ENCODE measurements at regions not wholly inside any gene's neighbourhood (a gene's known extent, or its start where the extent isn't known, plus 50 kb on each side); places are given as distances from the start of the nearest gene placed in this dataset.

- no peak for DNase-seq
Measured at GRCh38 chr16:79543219-79543618, 57.3 kb downstream of the MAF start.

- DNase-seq = no peak
Measured at GRCh38 chr16:79542237-79542774, 58.2 kb downstream of the MAF start.

- no peak for DNase-seq
Measured at GRCh38 chr16:79540825-79541595, 59.5 kb downstream of the MAF start.

- DNase-seq = no peak
Measured at GRCh38 chr16:79537584-79537983, 63.0 kb downstream of the MAF start.

- no peak for DNase-seq
Measured at GRCh38 chr16:79536958-79537357, 63.6 kb downstream of the MAF start.

GRCh38 chr16:79535130-79535529, 65.4 kb downstream of the MAF start:
- DNase-seq = no peak

GRCh38 chr16:79534143-79534542, 66.4 kb downstream of the MAF start:
- DNase-seq = no peak

- DNase-seq = no peak
Measured at GRCh38 chr16:79533292-79533691, 67.2 kb downstream of the MAF start.

GRCh38 chr16:79532785-79533184, 67.8 kb downstream of the MAF start:
- no peak for DNase-seq

GRCh38 chr16:79532273-79532672, 68.3 kb downstream of the MAF start:
- no peak for DNase-seq

- no peak for DNase-seq
Measured at GRCh38 chr16:79528338-79528737, 72.2 kb downstream of the MAF start.

GRCh38 chr16:79523971-79524370, 76.6 kb downstream of the MAF start:
- DNase-seq = no peak

GRCh38 chr16:79519448-79519847, 81.1 kb downstream of the MAF start:
- no peak for DNase-seq

- DNase-seq = no peak
Measured at GRCh38 chr16:79517156-79517555, 83.4 kb downstream of the MAF start.

- no peak for DNase-seq
Measured at GRCh38 chr16:79510879-79511278, 89.7 kb downstream of the MAF start.

- DNase-seq = no peak
Measured at GRCh38 chr16:79509906-79510305, 90.6 kb downstream of the MAF start.

GRCh38 chr16:79509211-79509631, 91.3 kb downstream of the MAF start:
- DNase-seq = no peak

- no peak for DNase-seq
Measured at GRCh38 chr16:79508294-79508693, 92.2 kb downstream of the MAF start.

GRCh38 chr16:79505344-79505743, 95.2 kb downstream of the MAF start:
- no peak for DNase-seq

GRCh38 chr16:79503511-79503910, 97.0 kb downstream of the MAF start:
- no peak for DNase-seq

- no peak for DNase-seq
Measured at GRCh38 chr16:79501446-79501845, 99.1 kb downstream of the MAF start.

GRCh38 chr16:79500866-79501265, 99.7 kb downstream of the MAF start:
- no peak for DNase-seq

GRCh38 chr16:79500286-79500685, 100.3 kb downstream of the MAF start:
- DNase-seq = no peak

- no peak for DNase-seq
Measured at GRCh38 chr16:79498928-79499327, 101.6 kb downstream of the MAF start.

Measured in NCI-H1436 (cell line).